Panc1 (cell line): ENCODE measurements at regions not wholly inside any gene's neighbourhood (a gene's known extent, or its start where the extent isn't known, plus 50 kb on each side); places are given as distances from the start of the nearest gene placed in this dataset.

Source experiments
- ATAC-seq: fragments of 200-7000 bp; cut with Tn5 transposase; 2 replicates; pipeline ENCODE4 v1.9.1; 2020; ENCODE audit warnings: mild to moderate bottlenecking, moderate library complexity
- BruUV-seq: library from RNA; stranded (reverse); fragments of 400-500 nt; replicated peaks from 2 replicates; lab custom pipeline; 2021; lab: Mats Ljungman, UMichigan
- CTCF ChIA-PET: fragments of 300-600 bp; sonication (Branson Sonifier 250); formaldehyde crosslinking; loops from one replicate; lab custom pipeline; 2022; ENCODE audit warnings: antibody characterized with exemption; lab: Charles Lee
- POLR2A ChIA-PET: fragments of 300-600 bp; sonication (Branson Sonifier 250); formaldehyde crosslinking; loops from one replicate; lab custom pipeline; 2022; ENCODE audit warnings: antibody characterized with exemption; lab: Charles Lee
- DNase-seq: peaks from one replicate; pipeline ENCODE4 v3.0.0-alpha.2; 2010; ENCODE audit warnings: low read depth, low spot score
- H3K27ac ChIP-seq: 2 replicates; pipeline ENCODE4 v1.5.1; 2011; ENCODE audit warnings: mild to moderate bottlenecking, low read length, inconsistent platforms
- H3K27me3 ChIP-seq: fragments of 200-500 bp; sonication (Bioruptor generic); 2 replicates; pipeline ENCODE4 v1.6.0; 2014; ENCODE audit warnings: low read length, inconsistent platforms; ENCODE audit not compliant: control insufficient read depth, insufficient read depth
- H3K36me3 ChIP-seq: fragments of 200-500 bp; sonication (Bioruptor generic); 2 replicates; pipeline ENCODE4 v1.5.1; 2014; ENCODE audit warnings: inconsistent platforms, mild to moderate bottlenecking, low read length, moderate library complexity; ENCODE audit not compliant: control insufficient read depth, insufficient read depth
- H3K4me1 ChIP-seq: 2 replicates; pipeline ENCODE4 v1.5.1; 2011; ENCODE audit warnings: inconsistent platforms, mild to moderate bottlenecking, low read length, moderate library complexity; ENCODE audit not compliant: control insufficient read depth, insufficient read depth
- H3K4me3 ChIP-seq, 2 experiments: 2 replicates each; pipeline ENCODE4 v1.5.1; 2011 to 2012; ENCODE audit warnings: low read depth in 2 of 2, low read length in 2 of 2, mild to moderate bottlenecking in 2 of 2, inconsistent platforms in 1 of 2, moderate library complexity in 1 of 2
- H3K9me3 ChIP-seq: fragments of 200-500 bp; sonication (Bioruptor generic); 2 replicates; pipeline ENCODE4 v1.5.1; 2014; ENCODE audit warnings: low read depth, mild to moderate bottlenecking, inconsistent platforms, low read length, moderate library complexity; ENCODE audit not compliant: control insufficient read depth, insufficient read depth
- POLR2AphosphoS5 ChIP-seq: IDR thresholded peaks from 2 replicates; pipeline ENCODE4 v1.6.1; 2012; ENCODE audit warnings: mild to moderate bottlenecking, low read depth, low read length, moderate library complexity
- SIN3A ChIP-seq: IDR thresholded peaks from 2 replicates; pipeline ENCODE4 v1.6.1; 2012; ENCODE audit warnings: low read depth, mild to moderate bottlenecking, low read length, moderate library complexity, borderline replicate concordance; ENCODE audit not compliant: insufficient read depth
- TCF7L2 ChIP-seq: IDR thresholded peaks from 2 replicates; pipeline ENCODE4 v1.6.1; 2011; ENCODE audit warnings: mild to moderate bottlenecking, low read depth, low read length, inconsistent platforms
- in situ Hi-C: cut with HindIII; loops from 2 replicates; pipeline ENCODE4 v1.10.0; 2016; ENCODE audit warnings: low sequenced_read_pairs, low pct_unique_long_range_greater_than_20kb
- intact Hi-C: fragments of 100-400 bp; cut with micrococcal nuclease; formaldehyde crosslinking; loops from one replicate; pipeline ENCODE4 v1.10.0; 2022; ENCODE audit not compliant: unreplicated experiment
- TF ChIP-seq, protein P1 (sequence below): fragments of 450-650 bp; IDR thresholded peaks from 2 replicates; pipeline ENCODE4 v1.5.1; 2017; ENCODE audit warnings: mild to moderate bottlenecking
- TF ChIP-seq, protein P2 (sequence below), 2 experiments: IDR thresholded peaks; 2 replicates each; pipeline ENCODE4 v1.6.1; 2011 to 2012; ENCODE audit warnings: low read depth in 2 of 2, control low read depth in 1 of 2, low read length in 1 of 2, mild to moderate bottlenecking in 1 of 2, moderate library complexity in 1 of 2; ENCODE audit not compliant: insufficient read depth in 1 of 2

DNA sequence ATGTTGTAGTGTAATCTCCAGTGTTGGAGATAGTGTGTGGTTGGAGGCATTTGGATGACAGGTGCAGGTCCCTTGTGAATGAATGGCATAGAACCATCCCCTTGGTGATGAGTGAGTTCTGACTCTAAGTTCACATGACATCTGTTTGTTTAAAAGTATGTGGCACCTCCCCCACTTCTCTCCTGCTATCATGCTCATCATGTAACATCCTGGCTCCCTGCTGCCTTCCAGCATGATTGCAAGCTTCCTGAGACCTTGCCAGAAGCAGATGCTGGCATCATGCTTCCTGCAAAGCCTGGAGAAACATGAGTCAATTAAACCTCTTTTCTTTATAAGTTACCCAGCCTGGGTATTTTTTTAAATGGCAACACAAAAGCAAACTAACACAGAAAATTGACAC, 499.0 kb upstream of the SEMA3D start:
- ATAC-seq (no peak), DNase-seq (no peak)
- intact Hi-C loops, result no loop called here
- CTCF ChIA-PET, result no interaction called here
- H3K27me3 ChIP-seq, result no peaks in the 10 kb centered on the region
- H3K36me3 ChIP-seq, result no peaks in the 10 kb centered on the region
- TF ChIP-seq SIN3A, result no peak
- TF ChIP-seq POLR2AphosphoS5, result no peak
- TF ChIP-seq, protein P1, sequence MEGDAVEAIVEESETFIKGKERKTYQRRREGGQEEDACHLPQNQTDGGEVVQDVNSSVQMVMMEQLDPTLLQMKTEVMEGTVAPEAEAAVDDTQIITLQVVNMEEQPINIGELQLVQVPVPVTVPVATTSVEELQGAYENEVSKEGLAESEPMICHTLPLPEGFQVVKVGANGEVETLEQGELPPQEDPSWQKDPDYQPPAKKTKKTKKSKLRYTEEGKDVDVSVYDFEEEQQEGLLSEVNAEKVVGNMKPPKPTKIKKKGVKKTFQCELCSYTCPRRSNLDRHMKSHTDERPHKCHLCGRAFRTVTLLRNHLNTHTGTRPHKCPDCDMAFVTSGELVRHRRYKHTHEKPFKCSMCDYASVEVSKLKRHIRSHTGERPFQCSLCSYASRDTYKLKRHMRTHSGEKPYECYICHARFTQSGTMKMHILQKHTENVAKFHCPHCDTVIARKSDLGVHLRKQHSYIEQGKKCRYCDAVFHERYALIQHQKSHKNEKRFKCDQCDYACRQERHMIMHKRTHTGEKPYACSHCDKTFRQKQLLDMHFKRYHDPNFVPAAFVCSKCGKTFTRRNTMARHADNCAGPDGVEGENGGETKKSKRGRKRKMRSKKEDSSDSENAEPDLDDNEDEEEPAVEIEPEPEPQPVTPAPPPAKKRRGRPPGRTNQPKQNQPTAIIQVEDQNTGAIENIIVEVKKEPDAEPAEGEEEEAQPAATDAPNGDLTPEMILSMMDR, result no peak
- TF ChIP-seq, protein P2, sequence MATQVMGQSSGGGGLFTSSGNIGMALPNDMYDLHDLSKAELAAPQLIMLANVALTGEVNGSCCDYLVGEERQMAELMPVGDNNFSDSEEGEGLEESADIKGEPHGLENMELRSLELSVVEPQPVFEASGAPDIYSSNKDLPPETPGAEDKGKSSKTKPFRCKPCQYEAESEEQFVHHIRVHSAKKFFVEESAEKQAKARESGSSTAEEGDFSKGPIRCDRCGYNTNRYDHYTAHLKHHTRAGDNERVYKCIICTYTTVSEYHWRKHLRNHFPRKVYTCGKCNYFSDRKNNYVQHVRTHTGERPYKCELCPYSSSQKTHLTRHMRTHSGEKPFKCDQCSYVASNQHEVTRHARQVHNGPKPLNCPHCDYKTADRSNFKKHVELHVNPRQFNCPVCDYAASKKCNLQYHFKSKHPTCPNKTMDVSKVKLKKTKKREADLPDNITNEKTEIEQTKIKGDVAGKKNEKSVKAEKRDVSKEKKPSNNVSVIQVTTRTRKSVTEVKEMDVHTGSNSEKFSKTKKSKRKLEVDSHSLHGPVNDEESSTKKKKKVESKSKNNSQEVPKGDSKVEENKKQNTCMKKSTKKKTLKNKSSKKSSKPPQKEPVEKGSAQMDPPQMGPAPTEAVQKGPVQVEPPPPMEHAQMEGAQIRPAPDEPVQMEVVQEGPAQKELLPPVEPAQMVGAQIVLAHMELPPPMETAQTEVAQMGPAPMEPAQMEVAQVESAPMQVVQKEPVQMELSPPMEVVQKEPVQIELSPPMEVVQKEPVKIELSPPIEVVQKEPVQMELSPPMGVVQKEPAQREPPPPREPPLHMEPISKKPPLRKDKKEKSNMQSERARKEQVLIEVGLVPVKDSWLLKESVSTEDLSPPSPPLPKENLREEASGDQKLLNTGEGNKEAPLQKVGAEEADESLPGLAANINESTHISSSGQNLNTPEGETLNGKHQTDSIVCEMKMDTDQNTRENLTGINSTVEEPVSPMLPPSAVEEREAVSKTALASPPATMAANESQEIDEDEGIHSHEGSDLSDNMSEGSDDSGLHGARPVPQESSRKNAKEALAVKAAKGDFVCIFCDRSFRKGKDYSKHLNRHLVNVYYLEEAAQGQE (IDR thresholded peaks at IDR 0.05; ENCODE audit: insufficient read depth in 1 of 2, low read depth in 2 of 2, low read length in 1 of 2), result no peak
- TF ChIP-seq TCF7L2, result no peak
- no peaks in the 10 kb centered on the region for H3K4me1 ChIP-seq
- BruUV-seq, result no TSS peak
- no peak overlapping the region for H3K4me3 ChIP-seq
- POLR2A ChIA-PET, result no interaction called here
- no peaks in the 10 kb centered on the region for H3K9me3 ChIP-seq
- in situ Hi-C loops, result no loop called here
- H3K27ac ChIP-seq, result no peak overlapping the region

DNA sequence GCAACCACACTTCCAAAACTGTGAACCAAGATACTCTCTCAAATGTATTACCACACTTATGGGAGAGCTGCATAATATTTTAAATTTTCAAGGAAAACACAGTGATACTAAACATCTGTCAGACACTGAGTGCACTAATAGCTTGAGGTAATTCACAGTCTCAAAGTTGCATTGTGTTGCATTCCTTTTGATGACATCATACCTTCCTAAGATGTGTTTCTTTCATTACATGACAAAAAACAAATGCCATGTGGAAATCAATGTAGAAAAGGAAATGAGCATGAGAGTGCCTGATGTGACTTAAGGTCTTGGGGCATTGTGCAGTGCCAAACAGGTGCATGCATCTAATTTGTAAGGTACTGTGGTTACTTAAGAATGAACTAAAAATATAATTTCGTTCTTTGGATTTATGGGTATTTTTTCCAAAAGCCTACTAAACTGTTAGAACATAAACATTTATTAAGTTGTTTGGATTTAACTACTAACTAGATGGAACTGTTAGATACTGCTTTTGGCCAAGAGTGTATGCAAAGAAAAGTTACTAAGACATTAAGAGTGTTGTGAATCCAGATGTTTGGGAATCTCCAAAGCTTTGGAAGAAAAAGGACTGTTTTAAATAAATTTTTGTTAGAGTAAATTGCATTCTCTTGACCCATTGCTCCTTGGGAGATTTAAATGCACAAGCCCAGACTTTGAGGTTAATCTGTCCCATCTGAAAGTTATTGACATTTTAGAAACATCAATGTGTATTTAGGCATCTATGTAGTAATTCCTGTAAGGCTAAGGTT, 496.2 kb upstream of the SEMA3D start:
- Histone ChIP-seq H3K36me3 (no peaks in the 10 kb centered on the region), H3K27ac (no peak overlapping the region), H3K9me3 (no peaks in the 10 kb centered on the region), H3K4me3 (no peak overlapping the region), H3K4me1 (no peaks in the 10 kb centered on the region), H3K27me3 (no peaks in the 10 kb centered on the region)
- intact Hi-C loops, result no loop called here
- no TSS peak for BruUV-seq
- DNase-seq, result no peak
- no peak for ATAC-seq
- ChIA-PET CTCF (no interaction called here), POLR2A (no interaction called here)
- TF ChIP-seq, protein P1, result no peak
- TF ChIP-seq, protein P2 (IDR thresholded peaks at IDR 0.05; ENCODE audit: insufficient read depth in 1 of 2, low read depth in 2 of 2, low read length in 1 of 2), result no peak
- TF ChIP-seq TCF7L2, result no peak
- TF ChIP-seq POLR2AphosphoS5, result no peak
- TF ChIP-seq SIN3A, result no peak
- in situ Hi-C loops, result no loop called here
